Cardiac fibroblast (primary cell): ENCODE measurements at regions not wholly inside any gene's neighbourhood (a gene's known extent, or its start where the extent isn't known, plus 50 kb on each side); places are given as distances from the start of the nearest gene placed in this dataset.

Experiments used
- DNase-seq, 2 donors: peaks; one replicate each; pipeline versions ENCODE4 v3.0.0 to v3.0.0-alpha.2; 2010; ENCODE audit warnings: low read depth in 2 of 2
- H3K4me3 ChIP-seq, 2 donors: replicated peaks in 1 of 2; 1 replicate in 1 of 2; 2 replicates in 1 of 2; pipeline ENCODE4 v1.5.1; 2011; ENCODE audit warnings: low read depth in 2 of 2, low read length in 2 of 2, mild to moderate bottlenecking in 2 of 2, moderate library complexity in 1 of 2
- TF ChIP-seq, protein P1 (sequence below): IDR thresholded peaks from one replicate; pipeline ENCODE4 v1.5.1; 2011; ENCODE audit warnings: low read depth, mild to moderate bottlenecking, low read length, inconsistent platforms

- TF ChIP-seq, protein P1, sequence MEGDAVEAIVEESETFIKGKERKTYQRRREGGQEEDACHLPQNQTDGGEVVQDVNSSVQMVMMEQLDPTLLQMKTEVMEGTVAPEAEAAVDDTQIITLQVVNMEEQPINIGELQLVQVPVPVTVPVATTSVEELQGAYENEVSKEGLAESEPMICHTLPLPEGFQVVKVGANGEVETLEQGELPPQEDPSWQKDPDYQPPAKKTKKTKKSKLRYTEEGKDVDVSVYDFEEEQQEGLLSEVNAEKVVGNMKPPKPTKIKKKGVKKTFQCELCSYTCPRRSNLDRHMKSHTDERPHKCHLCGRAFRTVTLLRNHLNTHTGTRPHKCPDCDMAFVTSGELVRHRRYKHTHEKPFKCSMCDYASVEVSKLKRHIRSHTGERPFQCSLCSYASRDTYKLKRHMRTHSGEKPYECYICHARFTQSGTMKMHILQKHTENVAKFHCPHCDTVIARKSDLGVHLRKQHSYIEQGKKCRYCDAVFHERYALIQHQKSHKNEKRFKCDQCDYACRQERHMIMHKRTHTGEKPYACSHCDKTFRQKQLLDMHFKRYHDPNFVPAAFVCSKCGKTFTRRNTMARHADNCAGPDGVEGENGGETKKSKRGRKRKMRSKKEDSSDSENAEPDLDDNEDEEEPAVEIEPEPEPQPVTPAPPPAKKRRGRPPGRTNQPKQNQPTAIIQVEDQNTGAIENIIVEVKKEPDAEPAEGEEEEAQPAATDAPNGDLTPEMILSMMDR, result no peak
- no peak for DNase-seq
- no peak overlapping the region for H3K4me3 ChIP-seq
Measured at GRCh38 chr10:106399112-106399511, 765.4 kb downstream of the SORCS1 start.

GRCh38 chr10:106396192-106396591 is 768.3 kb downstream of the SORCS1 start:
- H3K4me3 ChIP-seq, result no peak overlapping the region
- DNase-seq, result no peak
- TF ChIP-seq, protein P1, result no peak

DNA sequence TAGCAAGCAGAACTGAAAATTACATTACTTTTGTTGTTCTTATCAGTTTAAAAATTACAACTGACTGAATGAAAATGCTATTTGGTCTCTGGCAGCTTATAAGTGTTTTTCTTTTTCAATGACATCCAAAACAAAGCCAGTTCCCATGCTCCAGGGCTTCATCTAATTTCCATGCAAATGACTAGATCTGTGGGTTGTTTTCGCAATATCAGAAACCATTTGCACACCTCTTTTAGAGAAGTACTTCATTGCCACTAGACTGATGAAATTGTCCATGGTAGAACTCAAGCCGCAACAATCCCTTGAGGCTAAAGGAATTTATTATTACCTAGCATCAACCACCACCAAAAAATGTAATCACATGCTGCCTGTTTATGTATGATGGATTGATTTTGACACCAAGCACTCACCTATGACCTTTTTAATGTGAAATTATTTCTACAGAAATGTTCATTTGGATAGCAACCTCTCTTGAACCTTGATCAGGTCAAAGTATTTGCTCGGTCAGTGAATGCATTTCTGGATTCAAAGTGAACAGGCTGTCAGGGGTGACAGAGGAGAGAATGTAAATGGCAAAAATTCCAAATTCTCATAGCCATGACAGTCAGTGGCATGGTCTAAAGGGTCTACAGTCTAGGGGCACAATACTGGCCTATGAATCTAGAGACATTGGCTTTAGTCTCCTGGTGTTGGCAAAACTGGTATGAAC is 769.3 kb downstream of the SORCS1 start:
- peak in 1 of 2 donors; percentile 8 for DNase-seq
- no peak overlapping the region for H3K4me3 ChIP-seq
- TF ChIP-seq, protein P1, result no peak

- TF ChIP-seq, protein P1, result no peak
- DNase-seq, result no peak
Measured at GRCh38 chr10:106392778-106393177, 771.7 kb downstream of the SORCS1 start.

GRCh38 chr10:106387063-106387462 is 777.4 kb downstream of the SORCS1 start:
- peak; percentile 35 to 70 for DNase-seq
- TF ChIP-seq, protein P1, result no peak
- no peak overlapping the region for H3K4me3 ChIP-seq

More at GRCh38 chr10:106392778-106393177, 771.7 kb downstream of the SORCS1 start:
- H3K4me3 ChIP-seq, result no peak overlapping the region

DNA sequence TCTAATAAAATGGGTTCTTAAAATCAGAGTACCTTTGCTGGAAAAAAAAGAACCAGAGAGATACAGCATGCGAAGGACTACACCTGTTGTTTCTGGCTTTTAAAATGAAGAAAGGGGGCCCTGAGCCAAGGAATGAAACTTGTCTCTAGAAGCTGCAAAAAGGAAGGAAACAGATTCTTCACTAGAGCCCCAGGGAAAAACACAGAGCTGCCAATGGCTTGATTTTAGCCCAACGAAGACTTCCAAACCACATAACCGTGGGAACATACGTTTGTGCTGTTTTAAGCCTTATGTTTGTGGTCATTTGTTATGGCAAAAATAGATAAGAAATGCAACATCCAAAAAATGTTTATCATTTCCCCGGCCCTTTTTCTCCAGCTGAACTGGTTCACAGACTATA is 780.0 kb downstream of the SORCS1 start:
- H3K4me3 ChIP-seq, result no peak overlapping the region
- TF ChIP-seq, protein P1, result no peak
- peak; percentile 27 to 70 for DNase-seq

- TF ChIP-seq, protein P1, result no peak
- DNase-seq, result no peak
- H3K4me3 ChIP-seq, result no peak overlapping the region
Measured at GRCh38 chr10:106380706-106381105, 783.8 kb downstream of the SORCS1 start.
